GM23338 (cell line): ENCODE measurements at regions not wholly inside any gene's neighbourhood (a gene's known extent, or its start where the extent isn't known, plus 50 kb on each side); places are given as distances from the start of the nearest gene placed in this dataset.

Experiments
- ATAC-seq: fragments of 200-7000 bp; cut with Tn5 transposase; 3 replicates; pipeline ENCODE4 v1.9.1; 2020
- DNase-seq: peaks from one replicate; pipeline ENCODE4 v3.0.0-alpha.2; 2015; ENCODE audit warnings: low spot score
- H2AFZ ChIP-seq: fragments of 200-600 bp; sonication (generic); 2 replicates; pipeline ENCODE4 v1.8.0; 2016; ENCODE audit warnings: antibody characterized with exemption, mild to moderate bottlenecking, moderate library complexity
- H3F3A ChIP-seq: fragments of 200-600 bp; sonication (generic); replicated peaks from 2 replicates; pipeline ENCODE4 v1.8.0; 2017; ENCODE audit warnings: antibody characterized with exemption, mixed run types, low read depth
- H3K27ac ChIP-seq: fragments of 200-600 bp; sonication (generic); 2 replicates; pipeline ENCODE4 v1.6.1; 2016; ENCODE audit warnings: low read depth
- H3K27me3 ChIP-seq: fragments of 200-600 bp; sonication (generic); 2 replicates; pipeline ENCODE4 v1.8.0; 2016; ENCODE audit warnings: mild to moderate bottlenecking, mixed run types, moderate library complexity; ENCODE audit not compliant: insufficient read depth
- H3K36me3 ChIP-seq: fragments of 200-600 bp; sonication (generic); 2 replicates; pipeline ENCODE4 v1.8.0; 2016; ENCODE audit warnings: mild to moderate bottlenecking; ENCODE audit not compliant: insufficient read depth
- H3K4me1 ChIP-seq: fragments of 200-600 bp; sonication (generic); 2 replicates; pipeline ENCODE4 v1.8.0; 2016; ENCODE audit warnings: mild to moderate bottlenecking, moderate library complexity; ENCODE audit not compliant: insufficient read depth
- H3K4me2 ChIP-seq: fragments of 200-600 bp; sonication (generic); 2 replicates; pipeline ENCODE4 v1.7.1; 2017; ENCODE audit warnings: mixed run types
- H3K4me3 ChIP-seq: fragments of 200-600 bp; sonication (generic); 2 replicates; pipeline ENCODE4 v1.6.1; 2016; ENCODE audit warnings: mixed run types
- H3K79me2 ChIP-seq: fragments of 200-600 bp; sonication (generic); replicated peaks from 2 replicates; pipeline ENCODE4 v1.8.0; 2017; ENCODE audit warnings: mild to moderate bottlenecking; ENCODE audit not compliant: insufficient read depth
- H3K9me2 ChIP-seq: fragments of 200-600 bp; sonication (generic); 2 replicates; pipeline ENCODE4 v1.8.0; 2017; ENCODE audit not compliant: insufficient read depth
- H4K20me1 ChIP-seq: fragments of 200-600 bp; sonication (generic); replicated peaks from 2 replicates; pipeline ENCODE4 v1.8.0; 2017; ENCODE audit warnings: mild to moderate bottlenecking; ENCODE audit not compliant: insufficient read depth
- H3K27ac Mint-ChIP-seq: 2 replicates; pipeline ENCODE4 v1.8.0; 2020; ENCODE audit warnings: inconsistent platforms, mild to moderate bottlenecking, moderate library complexity, mixed read lengths
- H3K27me3 Mint-ChIP-seq: 3 replicates; pipeline ENCODE4 v1.8.0; 2022; ENCODE audit warnings: low read depth, mild to moderate bottlenecking, moderate library complexity, mixed read lengths, inconsistent platforms; ENCODE audit not compliant: insufficient read depth, poor library complexity
- H3K36me3 Mint-ChIP-seq: 3 replicates; pipeline ENCODE4 v1.8.0; 2021; ENCODE audit warnings: low read depth, mild to moderate bottlenecking, inconsistent platforms, moderate library complexity, mixed read lengths
- H3K4me1 Mint-ChIP-seq: 3 replicates; pipeline ENCODE4 v1.8.0; 2020; ENCODE audit warnings: mild to moderate bottlenecking, inconsistent platforms, mixed read lengths
- H3K4me3 Mint-ChIP-seq: 3 replicates; pipeline ENCODE4 v1.8.0; 2021; ENCODE audit warnings: moderate library complexity, mild to moderate bottlenecking, inconsistent platforms, mixed read lengths
- H3K9me3 Mint-ChIP-seq: 3 replicates; pipeline ENCODE4 v1.8.0; 2020; ENCODE audit warnings: moderate library complexity, mild to moderate bottlenecking, inconsistent platforms, mixed read lengths
- CREB1 ChIP-seq: fragments of 250-450 bp; sonication (Bioruptor Pico); IDR thresholded peaks from 2 replicates; pipeline ENCODE4 v1.5.0; 2020; ENCODE audit warnings: low read depth, mild to moderate bottlenecking, moderate library complexity
- ETS1 ChIP-seq: IDR thresholded peaks from 2 replicates; pipeline ENCODE4 v1.6.1; 2016; ENCODE audit warnings: antibody characterized with exemption
- EZH2 ChIP-seq: fragments of 200-600 bp; sonication (generic); IDR thresholded peaks from one replicate; pipeline ENCODE4 v1.8.0; 2017; ENCODE audit warnings: antibody characterized with exemption, mild to moderate bottlenecking, low read depth; ENCODE audit not compliant: unreplicated experiment
- EZH2phosphoT487 ChIP-seq: fragments of 200-600 bp; sonication (generic); IDR thresholded peaks from one replicate; pipeline ENCODE4 v1.8.1; 2018; ENCODE audit warnings: antibody characterized with exemption; ENCODE audit not compliant: unreplicated experiment
- REST ChIP-seq: IDR thresholded peaks from one replicate; pipeline ENCODE4 v1.6.1; 2018; ENCODE audit warnings: antibody characterized with exemption; ENCODE audit not compliant: unreplicated experiment
- STAT1 ChIP-seq: IDR thresholded peaks from one replicate; pipeline ENCODE4 v1.6.1; 2016; ENCODE audit warnings: antibody characterized with exemption; ENCODE audit not compliant: unreplicated experiment
- ZNF114 ChIP-seq: fragments of 250-450 bp; sonication (Bioruptor Pico); IDR thresholded peaks from 2 replicates; pipeline ENCODE4 v1.5.0; 2020; ENCODE audit warnings: mild to moderate bottlenecking, moderate library complexity
- ZNF331 ChIP-seq: fragments of 250-450 bp; sonication (Bioruptor Pico); IDR thresholded peaks from 2 replicates; pipeline ENCODE4 v1.5.0; 2020; ENCODE audit warnings: low read depth, mild to moderate bottlenecking, moderate library complexity
- ZNF462 ChIP-seq: fragments of 250-450 bp; sonication (Bioruptor Pico); IDR thresholded peaks from 2 replicates; pipeline ENCODE4 v1.5.0; 2020; ENCODE audit warnings: mild to moderate bottlenecking, moderate library complexity

GRCh38 chr1:79302380-79302930, 295.9 kb upstream of the ADGRL4 start (continued):
- no peak for TF ChIP-seq REST
- TF ChIP-seq STAT1: no peak
- no peak for TF ChIP-seq CREB1 (CRISPR knock-in tag)

GRCh38 chr1:79295967-79296366, 289.4 kb upstream of the ADGRL4 start:
- no peaks in the 10 kb centered on the region for H3K36me3 Mint-ChIP-seq
- H3K4me2 ChIP-seq: no peak overlapping the region
- no peaks in the 10 kb centered on the region for H4K20me1 ChIP-seq
- no peak overlapping the region for H2AFZ ChIP-seq
- no peaks in the 10 kb centered on the region for H3K36me3 ChIP-seq
- no peak overlapping the region for H3K4me3 ChIP-seq
- H3K79me2 ChIP-seq: no peaks in the 10 kb centered on the region
- no peaks in the 10 kb centered on the region for H3F3A ChIP-seq
- no peak overlapping the region for H3K27ac ChIP-seq
- H3K27me3 ChIP-seq: no peaks in the 10 kb centered on the region
- no peak overlapping the region for H3K4me3 Mint-ChIP-seq
- H3K9me2 ChIP-seq: no peaks in the 10 kb centered on the region
- no peaks in the 10 kb centered on the region for H3K27me3 Mint-ChIP-seq
- H3K9me3 Mint-ChIP-seq: no peaks in the 10 kb centered on the region
- no peaks in the 10 kb centered on the region; the same call in 2 of the 3 replicates for H3K4me1 Mint-ChIP-seq
- no peaks in the 10 kb centered on the region for H3K4me1 ChIP-seq
- DNase-seq (no peak), ATAC-seq (no peak)
- H3K27ac Mint-ChIP-seq: no peak overlapping the region
- no peak for TF ChIP-seq ETS1
- TF ChIP-seq ZNF462 (CRISPR knock-in tag): no peak
- TF ChIP-seq EZH2: no peak
- no peak for TF ChIP-seq ZNF331
- TF ChIP-seq REST: no peak
- TF ChIP-seq EZH2phosphoT487: no peak
- TF ChIP-seq ZNF114 (CRISPR knock-in tag): no peak
